Liver (tissue), 7 donors: ENCODE measurements at regions not wholly inside any gene's neighbourhood (a gene's known extent, or its start where the extent isn't known, plus 50 kb on each side); places are given as distances from the start of the nearest gene placed in this dataset.

Source experiments
- DNase-seq: peaks from one replicate; pipeline ENCODE4 v3.0.0-alpha.2; 2017; ENCODE audit warnings: low spot score
- H3K27ac ChIP-seq, 2 donors: one replicate each; pipeline ENCODE4 v1.7.0; 2013; ENCODE audit warnings: inconsistent platforms in 2 of 2, low read length in 2 of 2, control low read depth in 1 of 2, low read depth in 1 of 2, mild to moderate bottlenecking in 1 of 2
- H3K27me3 ChIP-seq, 4 donors: one replicate each; pipeline versions ENCODE4 v1.6.1 to v1.7.0; 2013; ENCODE audit warnings: low read length in 3 of 4, inconsistent platforms in 1 of 4, mild to moderate bottlenecking in 1 of 4, moderate library complexity in 1 of 4; ENCODE audit not compliant: control insufficient read depth in 4 of 4, insufficient read depth in 4 of 4
- H3K36me3 ChIP-seq, 4 donors: one replicate each; pipeline versions ENCODE4 v1.6.1 to v1.7.0; 2013; ENCODE audit warnings: low read length in 3 of 4, mild to moderate bottlenecking in 3 of 4, low read depth in 1 of 4, moderate library complexity in 1 of 4; ENCODE audit not compliant: control insufficient read depth in 4 of 4, insufficient read depth in 3 of 4
- H3K4me1 ChIP-seq, 4 donors: one replicate each; pipeline versions ENCODE4 v1.6.1 to v1.7.0; 2013; ENCODE audit warnings: low read length in 3 of 4, mild to moderate bottlenecking in 3 of 4, moderate library complexity in 1 of 4; ENCODE audit not compliant: control insufficient read depth in 4 of 4, insufficient read depth in 4 of 4
- H3K4me3 ChIP-seq, 3 donors: one replicate each; pipeline versions ENCODE4 v1.6.1 to v1.7.0; 2013; ENCODE audit warnings: low read length in 3 of 3, control low read depth in 1 of 3, low read depth in 1 of 3, mild to moderate bottlenecking in 1 of 3
- H3K9ac ChIP-seq, 2 donors: one replicate each; pipeline ENCODE4 v1.7.0; 2013; ENCODE audit warnings: low read length in 2 of 2, mild to moderate bottlenecking in 2 of 2, moderate library complexity in 2 of 2, control low read depth in 1 of 2, low read depth in 1 of 2
- H3K9me3 ChIP-seq, 4 donors: one replicate each; pipeline versions ENCODE4 v1.6.1 to v1.7.0; 2013; ENCODE audit warnings: low read length in 3 of 4; ENCODE audit not compliant: control insufficient read depth in 4 of 4
- ATF3 ChIP-seq: IDR thresholded peaks from 2 replicates; pipeline ENCODE4 v1.6.1; 2016; ENCODE audit warnings: antibody characterized with exemption
- FOXA2 ChIP-seq: IDR thresholded peaks from 2 replicates; pipeline ENCODE4 v1.6.1; 2016; ENCODE audit warnings: antibody characterized with exemption
- GABPA ChIP-seq, 2 donors: IDR thresholded peaks in 1 of 2; conservative IDR thresholded peaks in 1 of 2; 2 replicates each; pipeline ENCODE4 v1.6.1; 2016; ENCODE audit warnings: antibody characterized with exemption in 2 of 2, mild to moderate bottlenecking in 1 of 2, moderate library complexity in 1 of 2
- HNF4A ChIP-seq, 2 donors: conservative IDR thresholded peaks; 2 replicates each; pipeline ENCODE4 v1.6.1; 2016; ENCODE audit warnings: antibody characterized with exemption in 2 of 2, mild to moderate bottlenecking in 2 of 2
- HNF4G ChIP-seq: IDR thresholded peaks from 2 replicates; pipeline ENCODE4 v1.6.1; 2016; ENCODE audit warnings: antibody characterized with exemption
- JUND ChIP-seq, 2 donors: IDR thresholded peaks; 2 replicates each; pipeline ENCODE4 v1.6.1; 2016; ENCODE audit warnings: antibody characterized with exemption in 2 of 2
- RXRA ChIP-seq, 2 donors: IDR thresholded peaks; 2 replicates each; pipeline ENCODE4 v1.6.1; 2017 to 2018; ENCODE audit warnings: antibody characterized with exemption in 2 of 2, mild to moderate bottlenecking in 1 of 2
- SP1 ChIP-seq: IDR thresholded peaks from 2 replicates; pipeline ENCODE4 v1.6.1; 2018; ENCODE audit warnings: antibody characterized with exemption, mild to moderate bottlenecking
- TAF1 ChIP-seq: conservative IDR thresholded peaks from 2 replicates; pipeline ENCODE4 v1.6.1; 2016; ENCODE audit warnings: antibody characterized with exemption, mild to moderate bottlenecking
- YY1 ChIP-seq: IDR thresholded peaks from 2 replicates; pipeline ENCODE4 v1.6.1; 2016; ENCODE audit warnings: antibody characterized with exemption, mild to moderate bottlenecking
- WGBS: extraction: QIAGEN DNeasy Blood & Tissue Kit; methylation state at CpG from one replicate; pipeline ENCODE4 v1.1.7; 2013; 5-methylcytosine and 5-hydroxymethylcytosine counted together
- TF ChIP-seq, protein P1 (sequence below): IDR thresholded peaks from 2 replicates; pipeline ENCODE4 v1.6.1; 2016; ENCODE audit warnings: antibody characterized with exemption
- TF ChIP-seq, protein P2 (sequence below): IDR thresholded peaks from 2 replicates; pipeline ENCODE4 v1.6.1; 2016; ENCODE audit warnings: antibody characterized with exemption
- donor health status: healthy.
- donor health status: healthy.
- donor health status: healthy.
- donor health status: healthy.

- no peak overlapping the region for H3K9ac ChIP-seq
- no peak for DNase-seq
- WGBS, result 67% methylated on average over 2 of the region's 2 CpGs
- no peak overlapping the region for H3K4me3 ChIP-seq
- no peaks in the 10 kb centered on the region for H3K27me3 ChIP-seq
- H3K27ac ChIP-seq, result no peak overlapping the region
- H3K9me3 ChIP-seq, result no peaks in the 10 kb centered on the region
- H3K4me1 ChIP-seq, result peaks cover 0 to 10% (median 6%) of the 10 kb centered on the region in 4 donors
- TF ChIP-seq HNF4A (conservative IDR thresholded peaks at IDR 0.05), result peak; percentile 46 to 77
- peak in 1 of 2 donors; percentile 54 for TF ChIP-seq JUND (IDR thresholded peaks at IDR 0.05)
- TF ChIP-seq, protein P1, sequence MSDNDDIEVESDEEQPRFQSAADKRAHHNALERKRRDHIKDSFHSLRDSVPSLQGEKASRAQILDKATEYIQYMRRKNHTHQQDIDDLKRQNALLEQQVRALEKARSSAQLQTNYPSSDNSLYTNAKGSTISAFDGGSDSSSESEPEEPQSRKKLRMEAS, result no peak
- peak in 1 of 2 donors; percentile 66 for TF ChIP-seq RXRA (IDR thresholded peaks at IDR 0.05)
- peak; percentile 26 for TF ChIP-seq HNF4G
- H3K36me3 ChIP-seq, result no peaks in the 10 kb centered on the region
These were observed 130.2 kb upstream of the ADAMTSL1 start for GRCh38 chr9:18343784-18344183.

DNA sequence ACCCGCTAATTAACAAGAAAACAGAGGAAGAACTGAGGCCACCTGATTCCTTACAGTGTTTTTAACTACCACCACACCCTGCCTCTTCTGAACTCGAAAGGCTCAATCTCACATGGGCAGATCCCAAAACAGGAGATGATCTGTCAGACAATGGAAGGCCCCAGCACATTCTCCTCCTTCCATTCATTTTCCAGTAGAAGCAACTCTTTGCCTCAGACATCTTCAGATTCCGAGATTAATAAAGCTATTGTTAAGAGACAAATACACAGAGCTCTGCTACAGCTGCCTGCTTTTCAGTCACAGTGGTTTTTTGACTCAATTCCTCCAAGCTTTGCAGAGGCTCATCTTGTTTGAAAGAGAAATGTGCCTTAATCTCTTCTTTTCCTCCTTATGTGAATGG lies 127.2 kb upstream of the ADAMTSL1 start:
- H3K4me3 ChIP-seq, result no peak overlapping the region
- no peak overlapping the region for H3K27ac ChIP-seq
- DNase-seq, result no peak
- H3K27me3 ChIP-seq, result no peaks in the 10 kb centered on the region
- H3K9ac ChIP-seq, result no peak overlapping the region
- H3K36me3 ChIP-seq, result no peaks in the 10 kb centered on the region
- TF ChIP-seq GABPA (IDR thresholded peaks at IDR 0.05 in 1 of 2, conservative IDR thresholded peaks at IDR 0.05 in 1 of 2) (no peak), YY1 (no peak), ATF3 (no peak), TAF1 (no peak), FOXA2 (no peak), RXRA (IDR thresholded peaks at IDR 0.05) (no peak), SP1 (no peak), JUND (IDR thresholded peaks at IDR 0.05) (no peak)
- TF ChIP-seq, protein P2, sequence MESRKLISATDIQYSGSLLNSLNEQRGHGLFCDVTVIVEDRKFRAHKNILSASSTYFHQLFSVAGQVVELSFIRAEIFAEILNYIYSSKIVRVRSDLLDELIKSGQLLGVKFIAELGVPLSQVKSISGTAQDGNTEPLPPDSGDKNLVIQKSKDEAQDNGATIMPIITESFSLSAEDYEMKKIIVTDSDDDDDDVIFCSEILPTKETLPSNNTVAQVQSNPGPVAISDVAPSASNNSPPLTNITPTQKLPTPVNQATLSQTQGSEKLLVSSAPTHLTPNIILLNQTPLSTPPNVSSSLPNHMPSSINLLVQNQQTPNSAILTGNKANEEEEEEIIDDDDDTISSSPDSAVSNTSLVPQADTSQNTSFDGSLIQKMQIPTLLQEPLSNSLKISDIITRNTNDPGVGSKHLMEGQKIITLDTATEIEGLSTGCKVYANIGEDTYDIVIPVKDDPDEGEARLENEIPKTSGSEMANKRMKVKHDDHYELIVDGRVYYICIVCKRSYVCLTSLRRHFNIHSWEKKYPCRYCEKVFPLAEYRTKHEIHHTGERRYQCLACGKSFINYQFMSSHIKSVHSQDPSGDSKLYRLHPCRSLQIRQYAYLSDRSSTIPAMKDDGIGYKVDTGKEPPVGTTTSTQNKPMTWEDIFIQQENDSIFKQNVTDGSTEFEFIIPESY, result no peak
- TF ChIP-seq, protein P1, result no peak
- WGBS, result 93% methylated on average over 3 of the region's 3 CpGs
- no peaks in the 10 kb centered on the region for H3K9me3 ChIP-seq
- H3K4me1 ChIP-seq, result peaks cover 0 to 10% (median 6%) of the 10 kb centered on the region in 4 donors

DNA sequence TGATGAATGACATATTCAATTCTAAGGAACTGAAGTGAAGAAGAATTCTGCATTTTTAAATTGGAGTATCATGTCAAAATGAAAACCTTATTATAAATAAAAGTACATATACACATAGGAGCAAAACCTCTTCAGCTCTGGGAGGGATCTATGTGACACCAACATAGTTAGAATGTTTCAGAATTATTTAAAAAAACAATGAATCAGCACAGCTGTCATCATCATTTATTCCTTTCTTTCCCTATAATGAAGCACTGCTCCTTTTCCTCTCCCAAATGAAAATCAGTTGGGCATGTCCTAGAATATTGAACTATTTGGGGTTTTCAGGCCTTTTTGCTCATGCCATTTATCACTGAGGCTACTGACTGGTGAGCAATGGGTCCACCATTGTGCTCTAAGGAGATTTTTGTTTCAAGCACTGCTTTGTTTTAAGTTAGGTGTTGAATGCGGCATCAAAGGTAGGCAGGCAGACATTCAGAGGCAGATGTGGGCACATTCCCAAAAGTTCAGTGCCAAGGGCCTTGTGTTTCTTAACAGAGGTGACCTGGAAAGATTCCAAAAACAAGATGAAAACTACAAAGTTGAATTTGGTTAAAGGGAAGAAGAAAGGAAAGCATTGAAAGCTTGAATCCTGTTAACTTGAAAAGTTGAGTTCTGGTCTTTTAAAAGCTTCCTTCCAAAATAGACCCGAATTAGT lies 126.4 kb upstream of the ADAMTSL1 start:
- no peak overlapping the region for H3K4me3 ChIP-seq
- H3K36me3 ChIP-seq, result no peaks in the 10 kb centered on the region
- peaks cover 0 to 10% (median 6%) of the 10 kb centered on the region in 4 donors for H3K4me1 ChIP-seq
- H3K27me3 ChIP-seq, result no peaks in the 10 kb centered on the region
- no peak overlapping the region for H3K9ac ChIP-seq
- no peaks in the 10 kb centered on the region for H3K9me3 ChIP-seq
- WGBS, result 56% methylated on average over 2 of the region's 2 CpGs
- H3K27ac ChIP-seq, result no peak overlapping the region
- no peak for TF ChIP-seq ATF3
- peak in 1 of 2 donors; percentile 19 for TF ChIP-seq HNF4A (conservative IDR thresholded peaks at IDR 0.05)
- TF ChIP-seq GABPA (IDR thresholded peaks at IDR 0.05 in 1 of 2, conservative IDR thresholded peaks at IDR 0.05 in 1 of 2), result no peak
- DNase-seq, result no peak
